Panc1 (cell line): ENCODE measurements at regions not wholly inside any gene's neighbourhood (a gene's known extent, or its start where the extent isn't known, plus 50 kb on each side); places are given as distances from the start of the nearest gene placed in this dataset.

Experiments
- ATAC-seq: fragments of 200-7000 bp; cut with Tn5 transposase; 2 replicates; pipeline ENCODE4 v1.9.1; 2020; ENCODE audit warnings: mild to moderate bottlenecking, moderate library complexity
- BruUV-seq: library from RNA; stranded (reverse); fragments of 400-500 nt; replicated peaks from 2 replicates; lab custom pipeline; 2021; lab: Mats Ljungman, UMichigan
- CTCF ChIA-PET: fragments of 300-600 bp; sonication (Branson Sonifier 250); formaldehyde crosslinking; loops from one replicate; lab custom pipeline; 2022; ENCODE audit warnings: antibody characterized with exemption; lab: Charles Lee
- POLR2A ChIA-PET: fragments of 300-600 bp; sonication (Branson Sonifier 250); formaldehyde crosslinking; loops from one replicate; lab custom pipeline; 2022; ENCODE audit warnings: antibody characterized with exemption; lab: Charles Lee
- DNase-seq: peaks from one replicate; pipeline ENCODE4 v3.0.0-alpha.2; 2010; ENCODE audit warnings: low read depth, low spot score
- H3K27ac ChIP-seq: 2 replicates; pipeline ENCODE4 v1.5.1; 2011; ENCODE audit warnings: mild to moderate bottlenecking, low read length, inconsistent platforms
- H3K27me3 ChIP-seq: fragments of 200-500 bp; sonication (Bioruptor generic); 2 replicates; pipeline ENCODE4 v1.6.0; 2014; ENCODE audit warnings: low read length, inconsistent platforms; ENCODE audit not compliant: control insufficient read depth, insufficient read depth
- H3K36me3 ChIP-seq: fragments of 200-500 bp; sonication (Bioruptor generic); 2 replicates; pipeline ENCODE4 v1.5.1; 2014; ENCODE audit warnings: inconsistent platforms, mild to moderate bottlenecking, low read length, moderate library complexity; ENCODE audit not compliant: control insufficient read depth, insufficient read depth
- H3K4me1 ChIP-seq: 2 replicates; pipeline ENCODE4 v1.5.1; 2011; ENCODE audit warnings: inconsistent platforms, mild to moderate bottlenecking, low read length, moderate library complexity; ENCODE audit not compliant: control insufficient read depth, insufficient read depth
- H3K4me3 ChIP-seq, 2 experiments: 2 replicates each; pipeline ENCODE4 v1.5.1; 2011 to 2012; ENCODE audit warnings: low read depth in 2 of 2, low read length in 2 of 2, mild to moderate bottlenecking in 2 of 2, inconsistent platforms in 1 of 2, moderate library complexity in 1 of 2
- H3K9me3 ChIP-seq: fragments of 200-500 bp; sonication (Bioruptor generic); 2 replicates; pipeline ENCODE4 v1.5.1; 2014; ENCODE audit warnings: low read depth, mild to moderate bottlenecking, inconsistent platforms, low read length, moderate library complexity; ENCODE audit not compliant: control insufficient read depth, insufficient read depth
- CTCF ChIP-seq: fragments of 450-650 bp; IDR thresholded peaks from 2 replicates; pipeline ENCODE4 v1.5.1; 2017; ENCODE audit warnings: mild to moderate bottlenecking
- POLR2AphosphoS5 ChIP-seq: IDR thresholded peaks from 2 replicates; pipeline ENCODE4 v1.6.1; 2012; ENCODE audit warnings: mild to moderate bottlenecking, low read depth, low read length, moderate library complexity
- REST ChIP-seq, 2 experiments: IDR thresholded peaks; 2 replicates each; pipeline ENCODE4 v1.6.1; 2011 to 2012; ENCODE audit warnings: low read depth in 2 of 2, control low read depth in 1 of 2, low read length in 1 of 2, mild to moderate bottlenecking in 1 of 2, moderate library complexity in 1 of 2; ENCODE audit not compliant: insufficient read depth in 1 of 2
- SIN3A ChIP-seq: IDR thresholded peaks from 2 replicates; pipeline ENCODE4 v1.6.1; 2012; ENCODE audit warnings: low read depth, mild to moderate bottlenecking, low read length, moderate library complexity, borderline replicate concordance; ENCODE audit not compliant: insufficient read depth
- TCF7L2 ChIP-seq: IDR thresholded peaks from 2 replicates; pipeline ENCODE4 v1.6.1; 2011; ENCODE audit warnings: mild to moderate bottlenecking, low read depth, low read length, inconsistent platforms
- in situ Hi-C: cut with HindIII; loops from 2 replicates; pipeline ENCODE4 v1.10.0; 2016; ENCODE audit warnings: low sequenced_read_pairs, low pct_unique_long_range_greater_than_20kb
- intact Hi-C: fragments of 100-400 bp; cut with micrococcal nuclease; formaldehyde crosslinking; loops from one replicate; pipeline ENCODE4 v1.10.0; 2022; ENCODE audit not compliant: unreplicated experiment

GRCh38 chr14:51430079-51430478 is 190.0 kb downstream of the TMX1 start:
- ATAC-seq = no peak
- BruUV-seq = no TSS peak
- in situ Hi-C loops = no loop called here
- Histone ChIP-seq H3K4me1 (no peaks in the 10 kb centered on the region), H3K36me3 (no peaks in the 10 kb centered on the region), H3K27ac (no peak overlapping the region), H3K9me3 (no peaks in the 10 kb centered on the region), H3K27me3 (no peaks in the 10 kb centered on the region), H3K4me3 (no peak overlapping the region)
- ChIA-PET CTCF (interaction anchor here (0.7 kb wide), 1 partner anchor 104 kb away, joined by 3 read pairs; no protein-coding TSS in a partner anchor), POLR2A (no interaction called here)
- no peak for DNase-seq
- intact Hi-C loops = no loop called here
- TF ChIP-seq CTCF = no peak
- TF ChIP-seq TCF7L2 = no peak
- no peak for TF ChIP-seq SIN3A
- TF ChIP-seq REST (IDR thresholded peaks at IDR 0.05; ENCODE audit: insufficient read depth in 1 of 2, low read depth in 2 of 2, low read length in 1 of 2) = no peak
- TF ChIP-seq POLR2AphosphoS5 = no peak

GRCh38 chr14:51430633-51431032 is 190.6 kb downstream of the TMX1 start:
- no peak overlapping the region for H3K27ac ChIP-seq
- intact Hi-C loops (no loop called here), in situ Hi-C loops (no loop called here)
- ChIA-PET POLR2A (no interaction called here), CTCF (interaction anchor here (0.7 kb wide), 1 partner anchor 103 kb away, joined by 3 read pairs; no protein-coding TSS in a partner anchor)
- ATAC-seq = no peak
- TF ChIP-seq POLR2AphosphoS5 (no peak), SIN3A (no peak), TCF7L2 (no peak), CTCF (no peak), REST (IDR thresholded peaks at IDR 0.05; ENCODE audit: insufficient read depth in 1 of 2, low read depth in 2 of 2, low read length in 1 of 2) (no peak)
- H3K4me1 ChIP-seq = no peaks in the 10 kb centered on the region
- no peak overlapping the region for H3K4me3 ChIP-seq
- no peak for DNase-seq
- H3K9me3 ChIP-seq = no peaks in the 10 kb centered on the region
- no TSS peak for BruUV-seq
- H3K36me3 ChIP-seq = no peaks in the 10 kb centered on the region
- no peaks in the 10 kb centered on the region for H3K27me3 ChIP-seq
